Retinal pigment epithelial cell (primary cell): ENCODE measurements at regions not wholly inside any gene's neighbourhood (a gene's known extent, or its start where the extent isn't known, plus 50 kb on each side); places are given as distances from the start of the nearest gene placed in this dataset.

Source experiments
- DNase-seq: peaks from one replicate; pipeline ENCODE4 v3.0.0-alpha.2; 2010; ENCODE audit warnings: low read depth
- H3K4me3 ChIP-seq: 2 replicates; pipeline ENCODE4 v1.5.1; 2011; ENCODE audit warnings: mild to moderate bottlenecking, low read length, control low read depth, moderate library complexity
- TF ChIP-seq, protein P1 (sequence below): conservative IDR thresholded peaks from 2 replicates; pipeline ENCODE4 v1.5.1; 2011; ENCODE audit warnings: low read depth, low read length, control low read depth, inconsistent platforms

GRCh38 chr10:3844491-3845025, 59.5 kb upstream of the KLF6 start:
- TF ChIP-seq, protein P1, sequence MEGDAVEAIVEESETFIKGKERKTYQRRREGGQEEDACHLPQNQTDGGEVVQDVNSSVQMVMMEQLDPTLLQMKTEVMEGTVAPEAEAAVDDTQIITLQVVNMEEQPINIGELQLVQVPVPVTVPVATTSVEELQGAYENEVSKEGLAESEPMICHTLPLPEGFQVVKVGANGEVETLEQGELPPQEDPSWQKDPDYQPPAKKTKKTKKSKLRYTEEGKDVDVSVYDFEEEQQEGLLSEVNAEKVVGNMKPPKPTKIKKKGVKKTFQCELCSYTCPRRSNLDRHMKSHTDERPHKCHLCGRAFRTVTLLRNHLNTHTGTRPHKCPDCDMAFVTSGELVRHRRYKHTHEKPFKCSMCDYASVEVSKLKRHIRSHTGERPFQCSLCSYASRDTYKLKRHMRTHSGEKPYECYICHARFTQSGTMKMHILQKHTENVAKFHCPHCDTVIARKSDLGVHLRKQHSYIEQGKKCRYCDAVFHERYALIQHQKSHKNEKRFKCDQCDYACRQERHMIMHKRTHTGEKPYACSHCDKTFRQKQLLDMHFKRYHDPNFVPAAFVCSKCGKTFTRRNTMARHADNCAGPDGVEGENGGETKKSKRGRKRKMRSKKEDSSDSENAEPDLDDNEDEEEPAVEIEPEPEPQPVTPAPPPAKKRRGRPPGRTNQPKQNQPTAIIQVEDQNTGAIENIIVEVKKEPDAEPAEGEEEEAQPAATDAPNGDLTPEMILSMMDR: no peak

DNA sequence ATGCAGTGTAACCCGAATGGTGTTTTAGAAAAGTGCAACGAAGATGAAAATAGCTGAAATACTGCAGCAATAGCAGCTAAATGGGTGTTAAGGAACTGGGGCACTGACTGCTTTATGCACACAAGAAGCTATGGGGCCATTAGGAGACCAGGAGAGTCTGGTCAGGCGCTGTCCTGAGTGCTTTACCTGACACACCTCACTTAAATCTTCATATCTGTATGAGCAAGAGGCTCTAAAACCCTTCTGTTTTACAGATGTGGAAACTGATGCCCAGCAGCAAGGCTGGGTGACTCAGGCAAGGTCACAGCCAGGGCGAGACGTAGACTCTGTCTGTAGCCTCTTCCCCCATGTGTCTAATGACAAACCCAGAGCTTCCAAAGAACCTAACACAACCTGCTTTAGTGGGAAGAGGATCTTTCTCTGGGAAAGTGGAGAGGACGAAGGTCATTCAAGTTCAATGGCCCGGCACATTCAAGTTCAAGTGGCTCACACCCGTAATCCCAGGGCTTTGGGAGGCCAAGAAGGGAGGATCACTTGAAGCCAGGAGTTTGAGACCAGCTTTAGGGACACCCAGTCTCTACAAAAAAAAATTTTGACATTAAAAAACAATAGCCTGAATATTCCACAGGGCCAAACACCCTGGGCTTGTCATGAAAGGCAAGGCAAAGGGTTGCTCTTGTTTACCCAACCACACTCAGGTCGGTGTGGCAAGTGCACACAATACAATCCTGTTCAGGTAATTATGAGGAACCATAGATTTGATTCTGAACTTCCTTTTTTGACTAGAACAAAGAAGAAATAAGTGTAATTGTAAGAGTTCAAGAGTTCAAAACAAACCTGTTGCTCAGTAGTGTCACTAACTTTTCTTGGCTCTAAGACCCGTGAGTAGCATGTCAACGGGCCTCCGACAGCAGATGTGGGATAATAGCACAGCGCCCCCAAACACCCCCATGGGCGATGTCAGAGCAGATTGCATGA, 53.7 kb upstream of the KLF6 start:
- DNase-seq: no peak
- TF ChIP-seq, protein P1: no peak
- H3K4me3 ChIP-seq: no peak overlapping the region

More at GRCh38 chr10:3844491-3845025, 59.5 kb upstream of the KLF6 start:
- no peak for DNase-seq
- no peak overlapping the region for H3K4me3 ChIP-seq

- no peak for DNase-seq
- TF ChIP-seq, protein P1: no peak
- H3K4me3 ChIP-seq: no peak overlapping the region
Observed at GRCh38 chr10:3837647-3838459, 52.8 kb upstream of the KLF6 start.

- no peak for DNase-seq
- H3K4me3 ChIP-seq: no peak overlapping the region
- TF ChIP-seq, protein P1: no peak
Observed at GRCh38 chr10:3836222-3836820, 51.3 kb upstream of the KLF6 start.

DNA sequence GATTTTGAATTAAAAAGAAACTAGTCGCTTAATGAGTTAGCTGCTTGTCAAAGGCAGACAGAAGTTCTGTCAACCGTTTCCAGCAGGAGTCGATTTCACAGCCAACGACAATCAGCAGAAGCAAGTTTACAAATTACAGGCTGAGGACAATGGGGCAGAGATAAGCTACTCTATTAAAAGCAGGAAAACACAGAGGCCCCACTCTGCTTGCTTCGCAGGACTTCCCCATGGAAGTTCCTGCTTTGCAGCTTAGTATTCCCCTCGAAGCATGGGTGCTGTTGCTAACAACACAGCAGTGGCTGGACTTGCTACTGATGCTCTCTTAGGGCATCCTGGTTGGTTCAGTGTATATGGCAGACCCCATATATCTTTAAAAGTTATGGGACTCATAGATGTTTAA, 50.8 kb upstream of the KLF6 start:
- no peak overlapping the region for H3K4me3 ChIP-seq
- no peak for DNase-seq
- TF ChIP-seq, protein P1: no peak

DNA sequence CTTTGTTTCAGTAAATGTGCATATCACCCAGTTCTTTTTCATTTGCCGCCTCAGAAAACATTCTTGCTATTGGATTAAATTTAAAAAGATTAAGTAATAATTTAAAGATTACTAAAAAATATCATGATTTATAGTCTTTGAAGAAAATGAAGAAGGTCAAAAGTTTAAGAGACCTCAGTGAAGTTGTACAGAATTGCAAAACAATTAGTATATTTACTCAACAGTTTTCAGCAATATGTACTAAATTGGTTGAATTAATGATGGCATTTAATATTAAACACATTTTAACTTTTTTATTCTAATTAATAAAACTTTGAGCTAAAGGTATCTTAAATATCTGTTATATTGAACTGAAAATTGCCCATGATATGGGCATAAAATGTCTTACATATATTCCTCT, 49.9 kb upstream of the KLF6 start:
- TF ChIP-seq, protein P1: no peak
- no peak overlapping the region for H3K4me3 ChIP-seq
- DNase-seq: no peak
